ENCODE measurements at regions not wholly inside any gene's neighbourhood (a gene's known extent, or its start where the extent isn't known, plus 50 kb on each side); places are given as distances from the start of the nearest gene placed in this dataset.
"Not testable (repeated sequence)": the region's sequence is repeated elsewhere in the genome, so short reads cannot be mapped to it uniquely, and the experiment has no call there.

DNA sequence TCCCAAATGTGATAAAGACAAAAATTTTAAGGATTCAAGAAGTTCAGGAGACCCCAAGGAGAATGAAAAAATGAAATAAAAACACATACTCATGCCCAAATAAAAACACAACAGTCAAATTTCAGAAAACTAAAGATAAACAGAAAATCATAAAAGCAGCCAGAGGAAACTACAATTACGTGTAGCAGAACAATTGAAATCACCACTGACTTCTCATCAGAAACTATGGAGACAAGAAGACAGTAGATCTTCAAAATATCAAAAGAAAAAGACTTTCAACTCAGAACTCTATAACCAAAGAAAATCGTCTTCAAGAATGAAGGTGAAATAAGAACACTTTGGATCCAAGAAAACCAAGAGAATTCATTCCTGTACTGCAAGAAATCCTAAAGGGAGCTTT is 54.9 kb downstream of the DIO3 start:
- DNase-seq, result no peak

DNA sequence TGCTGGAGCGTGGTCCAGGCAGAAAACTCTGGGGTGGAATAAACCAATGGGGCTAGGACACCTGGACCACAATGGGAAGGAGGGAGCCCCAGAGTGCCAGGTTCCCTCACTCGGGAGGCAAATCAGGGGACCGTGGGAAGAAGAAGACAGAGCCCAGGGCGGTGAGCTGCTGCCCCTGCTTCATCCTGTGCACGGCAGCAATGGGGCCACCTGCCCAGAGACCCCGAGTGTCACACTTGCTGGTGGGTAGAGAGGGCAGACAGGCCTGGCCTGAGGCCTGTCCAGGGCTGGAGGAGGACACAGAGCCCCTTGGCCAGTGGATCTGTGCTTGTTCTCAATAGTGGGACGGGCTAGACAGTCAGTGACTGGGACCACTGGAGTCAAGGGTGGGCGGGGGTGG is 58.2 kb downstream of the DIO3 start:
- no peak for DNase-seq

DNA sequence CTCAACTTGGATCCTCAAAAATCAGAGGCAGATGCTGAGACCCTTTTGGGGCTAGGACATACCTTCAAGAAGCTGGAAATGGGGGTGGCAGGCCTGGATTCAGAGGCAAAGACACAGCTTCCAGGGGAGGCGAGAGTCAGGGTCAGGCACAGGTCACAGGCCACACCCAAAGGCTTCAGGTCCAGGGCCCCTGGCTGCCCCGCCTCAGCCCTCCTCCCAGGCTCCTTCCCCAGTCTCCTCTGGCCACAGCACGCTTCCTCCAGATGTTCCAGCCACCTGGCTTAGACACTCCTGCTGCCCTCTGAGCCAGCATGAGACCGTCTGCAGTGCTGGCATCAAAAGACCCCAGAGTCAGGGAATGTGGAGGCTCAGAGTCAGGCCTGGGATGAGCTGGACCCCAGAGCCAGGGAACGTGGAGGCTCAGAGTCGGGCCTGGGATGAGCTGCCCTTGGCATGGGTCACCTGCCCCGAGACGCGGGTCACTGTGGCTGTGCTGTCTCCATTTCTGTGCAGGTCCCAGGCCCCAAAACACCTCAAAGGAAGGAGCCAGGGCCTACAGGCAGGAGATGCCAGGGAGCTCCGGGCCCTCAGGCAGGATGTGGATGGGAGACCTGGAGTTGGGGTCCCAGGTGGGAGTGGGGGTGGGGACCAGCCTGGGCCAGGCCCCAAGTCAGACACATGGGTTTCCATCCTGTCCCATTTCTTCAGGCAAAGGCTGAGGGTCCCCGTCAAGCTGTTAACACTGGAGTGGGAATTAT is 58.9 kb downstream of the DIO3 start:
- no peak for DNase-seq

DNA sequence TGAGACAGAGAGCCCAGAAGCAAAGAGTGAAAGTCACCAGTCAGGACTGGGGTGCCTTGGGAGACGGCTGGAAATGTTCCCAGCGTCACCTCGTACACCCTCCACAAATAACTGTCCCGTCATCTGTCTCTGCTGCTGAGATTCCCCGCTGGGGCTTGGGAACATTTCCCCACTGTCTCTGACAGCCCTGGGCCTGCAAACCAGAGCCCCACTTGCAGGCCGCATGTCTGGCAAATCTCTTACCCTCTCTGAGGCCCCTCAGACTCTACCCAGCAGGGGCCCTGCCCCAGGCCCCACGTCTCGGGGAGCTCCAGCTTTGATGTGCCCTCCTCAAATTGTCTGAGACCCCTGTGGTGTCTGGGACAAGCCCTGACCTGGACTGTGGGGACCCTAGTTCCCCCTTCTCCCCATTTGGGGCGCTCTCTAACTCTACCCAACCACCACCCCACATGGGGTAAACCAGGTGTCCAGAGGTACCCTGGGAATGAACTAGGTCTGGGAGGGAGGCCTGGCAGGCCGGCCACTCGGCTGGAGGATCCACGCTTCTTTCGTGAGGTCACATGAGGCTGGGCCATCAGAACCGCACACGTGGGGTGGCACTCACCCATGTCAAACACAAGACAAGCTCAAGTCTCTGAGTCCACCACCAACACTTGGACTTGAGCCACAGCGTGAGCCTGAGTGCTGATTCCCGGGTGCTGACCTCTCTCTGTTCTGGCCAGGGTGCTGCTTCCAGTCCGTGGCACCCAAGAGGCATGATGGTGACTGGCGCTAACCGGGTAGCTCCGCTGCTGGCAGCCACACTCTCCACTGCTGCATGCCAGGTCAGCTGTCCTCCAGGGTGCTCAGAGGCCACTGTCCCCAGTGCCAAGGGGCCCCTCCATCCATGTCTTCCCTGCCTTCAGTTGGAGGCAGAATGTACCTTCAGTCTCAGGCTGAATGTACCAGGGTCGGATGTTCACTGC is 59.8 kb downstream of the DIO3 start:
- no peak for DNase-seq

DNA sequence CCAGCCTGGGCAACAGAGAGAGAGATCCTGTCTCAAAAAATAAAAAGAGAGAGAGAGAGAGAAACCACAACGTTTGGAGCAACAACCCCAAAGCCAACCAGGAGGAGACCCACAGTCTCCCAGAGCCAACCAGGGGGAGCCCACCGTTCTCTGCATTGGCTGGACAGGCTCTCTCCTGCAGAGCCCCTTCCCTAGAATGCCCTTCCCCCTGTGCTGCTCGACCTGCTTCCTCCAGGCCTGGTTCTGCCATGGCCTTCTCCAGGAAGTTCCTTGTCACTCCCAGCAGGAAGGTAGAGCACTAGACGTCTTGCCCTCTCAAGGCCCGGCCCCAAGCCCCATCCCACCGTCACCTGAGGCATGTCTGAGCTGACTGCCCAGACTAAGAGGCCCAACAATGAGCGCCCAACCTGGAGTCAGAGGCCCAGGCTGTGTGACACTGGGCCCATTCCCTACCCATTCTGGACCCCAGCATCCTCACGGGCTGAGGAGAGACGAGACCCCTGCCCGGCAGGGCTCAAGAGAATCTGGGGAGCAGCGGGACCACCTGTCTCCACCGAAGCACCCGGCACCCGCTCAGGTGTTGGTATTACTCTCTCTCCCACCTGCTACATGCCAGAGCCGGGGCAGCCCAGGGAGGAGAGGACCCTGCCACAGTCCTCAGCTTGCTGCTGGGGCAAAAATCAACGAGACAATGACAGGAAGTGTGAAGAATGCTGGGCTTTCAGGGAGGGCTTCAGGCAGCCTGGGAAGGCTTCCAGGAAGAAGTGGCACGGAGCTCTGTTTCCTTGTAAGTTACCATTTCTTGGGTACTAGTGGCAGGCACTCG is 61.2 kb downstream of the DIO3 start:
- no peak for DNase-seq

DNA sequence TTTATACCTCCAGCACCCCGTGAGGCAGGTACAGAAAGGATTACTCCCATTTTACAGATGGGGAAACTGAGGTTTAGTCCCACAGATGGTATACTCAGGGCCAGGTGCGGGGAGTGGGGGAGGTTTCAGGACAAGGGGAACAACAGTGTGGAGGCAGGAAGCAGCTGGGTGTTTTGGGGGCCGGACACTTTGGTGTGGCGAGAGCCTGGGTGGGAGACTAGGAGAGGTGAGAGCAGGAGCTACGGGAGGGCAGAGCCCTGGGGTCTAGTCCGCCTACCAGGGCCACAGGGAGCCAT is 61.7 kb downstream of the DIO3 start:
- no peak for DNase-seq

DNA sequence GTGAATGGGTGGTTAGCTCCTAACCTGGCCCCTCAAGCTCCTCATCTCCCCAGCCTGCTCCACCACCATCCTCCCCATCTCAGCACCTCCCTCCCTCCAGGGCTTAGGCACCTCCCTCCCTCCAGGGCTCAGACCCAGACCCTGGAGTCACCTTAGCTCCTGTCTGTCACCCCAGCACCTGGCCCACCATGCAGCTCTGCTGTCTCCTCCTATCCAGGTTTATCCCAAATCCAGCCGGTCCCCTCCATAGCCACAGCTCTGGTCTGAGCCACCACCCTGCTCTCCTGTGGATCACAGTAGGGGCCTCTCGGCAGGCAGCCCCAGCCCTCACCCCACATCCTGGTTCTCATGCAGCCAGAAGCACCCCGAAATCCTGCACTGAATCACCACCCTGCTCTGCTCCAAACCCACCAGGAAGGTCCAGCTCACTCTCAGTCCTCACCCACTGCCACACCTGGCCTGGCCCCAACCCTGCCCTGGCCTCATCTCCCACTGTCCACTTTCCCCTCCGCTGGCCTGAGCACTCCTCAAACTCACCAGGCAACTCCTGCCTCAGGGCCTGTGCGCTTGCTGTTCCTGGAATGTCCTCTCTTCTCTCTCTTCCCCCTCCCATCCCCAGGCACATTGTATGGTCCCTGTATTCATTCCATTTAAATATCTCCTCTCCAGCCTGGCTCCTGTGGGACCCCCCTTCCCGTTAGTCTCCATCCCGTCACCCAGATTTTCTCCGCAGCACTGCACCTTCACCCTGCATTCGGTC is 62.6 kb downstream of the DIO3 start:
- DNase-seq, result no peak

DNA sequence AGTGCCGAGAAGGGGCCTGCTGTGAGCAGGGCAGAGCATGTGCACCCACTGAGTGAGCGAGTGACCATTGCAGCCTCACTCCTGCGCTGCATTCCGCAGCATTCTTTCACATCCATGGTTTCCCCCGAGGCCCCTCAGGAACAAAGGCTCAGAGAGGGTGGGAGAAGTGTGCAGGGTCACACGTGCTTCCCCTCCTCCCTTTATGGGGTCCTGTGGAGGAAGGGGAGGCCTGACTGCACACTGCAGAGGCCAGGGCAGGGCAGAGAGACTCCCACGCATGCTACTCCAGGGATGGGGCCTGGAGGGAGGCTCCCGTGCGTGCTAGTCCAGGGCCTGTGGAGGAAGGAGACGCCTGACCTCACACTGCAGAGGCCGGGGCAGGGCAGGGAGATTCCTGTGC is 63.2 kb downstream of the DIO3 start:
- no peak for DNase-seq

DNA sequence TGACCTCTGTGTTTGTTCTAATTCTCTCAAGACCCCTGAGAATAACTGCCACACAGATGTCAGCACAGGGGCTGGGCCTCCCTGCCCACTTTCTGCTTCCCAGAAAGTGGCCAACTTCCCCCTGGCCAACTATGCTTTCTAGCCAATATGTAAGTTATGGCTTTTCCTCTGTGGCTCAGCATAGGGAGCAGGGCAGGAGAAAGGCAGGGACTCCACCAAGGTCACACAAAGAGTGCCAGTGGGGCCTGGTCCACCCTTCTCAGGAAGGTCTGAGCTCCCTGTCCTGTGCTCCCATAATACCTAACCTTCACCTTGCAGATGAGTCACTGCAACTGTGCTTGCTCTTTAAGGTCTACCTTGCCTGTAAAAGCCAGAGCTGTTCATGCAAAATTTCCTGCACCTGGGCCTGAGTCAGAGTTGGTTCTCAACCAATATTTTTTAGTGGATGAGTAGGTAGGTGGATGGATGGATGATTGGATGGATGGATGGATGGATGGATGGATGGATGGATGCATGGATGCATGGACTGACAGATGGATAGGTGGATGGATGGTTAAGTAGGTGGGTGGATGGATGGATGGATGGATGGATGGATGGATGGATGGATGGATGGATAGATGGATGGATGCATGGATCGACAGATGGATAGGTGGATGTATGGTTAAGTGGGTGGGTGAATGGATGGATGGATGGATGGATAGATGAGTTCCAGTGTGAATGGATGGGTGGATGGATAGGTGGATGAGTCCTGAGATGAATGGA is 64.2 kb downstream of the DIO3 start:
- no peak for DNase-seq

DNA sequence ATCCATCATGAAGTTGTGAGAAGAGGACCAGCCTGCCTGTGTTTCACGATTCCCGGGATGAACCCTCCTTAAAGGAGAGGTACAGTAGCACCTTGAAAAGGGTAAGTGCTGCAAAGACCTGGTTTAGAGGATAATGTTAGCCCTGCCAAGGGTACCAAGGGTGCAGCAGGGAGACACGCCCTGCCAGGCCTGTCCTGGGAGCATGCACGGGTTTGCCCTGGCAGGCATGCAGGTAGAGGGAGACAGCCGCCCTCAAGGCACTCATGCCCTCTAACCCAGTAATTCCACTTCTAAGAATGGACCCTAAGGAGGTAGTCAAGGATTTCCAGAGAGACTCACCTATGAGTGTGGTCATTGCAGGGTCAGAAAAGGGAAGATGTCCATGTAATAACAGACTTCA is 65.0 kb downstream of the DIO3 start:
- DNase-seq, result no peak

DNA sequence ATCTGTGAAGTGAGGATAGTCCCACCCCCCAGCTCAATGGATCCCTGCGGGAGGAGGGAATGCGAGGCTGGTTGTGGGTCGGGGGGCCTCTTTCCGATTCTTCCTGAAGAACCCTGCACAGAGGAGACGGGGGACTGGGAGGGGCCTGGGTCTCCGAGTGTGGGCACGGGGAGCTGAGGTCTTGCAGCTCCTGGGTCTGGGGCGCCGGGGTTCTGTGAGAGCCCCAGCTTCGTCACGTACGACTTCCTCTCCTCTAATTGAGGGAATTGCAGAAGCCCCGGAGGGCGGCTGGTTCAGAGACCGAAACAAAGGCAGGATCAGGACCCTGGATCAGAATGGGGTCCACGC is 66.6 kb downstream of the DIO3 start:
- no peak for DNase-seq

DNA sequence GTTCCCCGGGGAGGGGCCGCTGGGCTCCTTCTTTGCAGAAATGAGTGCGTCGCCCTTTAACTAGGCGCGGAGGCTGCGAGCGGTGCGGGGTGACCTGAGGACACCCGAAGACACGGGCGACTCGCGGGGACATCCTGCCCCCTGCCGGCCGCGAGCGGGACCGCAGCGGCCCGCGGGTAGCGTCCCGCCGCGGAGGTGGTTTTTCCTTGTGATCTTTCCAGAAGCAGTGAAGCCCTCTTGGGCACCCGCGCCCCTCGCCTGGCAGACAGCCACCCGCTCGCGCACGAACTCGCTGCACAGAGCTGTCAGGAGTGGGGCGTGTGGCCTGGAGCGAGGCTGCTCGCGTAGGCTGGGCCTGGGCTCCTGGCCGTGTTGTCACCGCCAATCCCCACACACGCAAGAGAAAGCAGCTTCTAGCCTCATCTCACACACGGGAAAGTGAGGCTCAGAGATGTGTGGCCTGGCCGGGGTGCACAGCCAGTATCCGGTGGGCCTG is 67.2 kb downstream of the DIO3 start:
- DNase-seq, result peak; percentile 66 to 71

DNA sequence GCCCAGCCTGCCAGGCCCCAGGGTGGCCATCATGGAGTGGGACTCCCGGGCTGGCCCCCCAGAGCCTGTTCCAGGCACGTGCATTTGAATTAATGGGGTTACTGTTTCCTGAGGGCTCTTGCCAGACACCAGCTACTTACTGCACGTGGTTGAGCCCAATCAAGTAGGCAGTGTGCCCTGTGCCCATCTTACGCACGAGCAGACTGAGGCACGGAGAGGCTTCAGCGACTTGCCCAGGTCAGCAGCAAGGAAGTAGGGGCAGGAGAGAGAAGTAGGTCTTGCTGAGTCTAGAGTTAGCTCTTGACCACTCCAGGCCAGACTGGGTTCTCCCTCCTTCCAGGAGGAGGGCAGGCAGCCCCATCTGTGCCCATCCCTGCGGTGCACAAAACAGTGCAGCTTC is 67.7 kb downstream of the DIO3 start:
- no peak for DNase-seq

DNA sequence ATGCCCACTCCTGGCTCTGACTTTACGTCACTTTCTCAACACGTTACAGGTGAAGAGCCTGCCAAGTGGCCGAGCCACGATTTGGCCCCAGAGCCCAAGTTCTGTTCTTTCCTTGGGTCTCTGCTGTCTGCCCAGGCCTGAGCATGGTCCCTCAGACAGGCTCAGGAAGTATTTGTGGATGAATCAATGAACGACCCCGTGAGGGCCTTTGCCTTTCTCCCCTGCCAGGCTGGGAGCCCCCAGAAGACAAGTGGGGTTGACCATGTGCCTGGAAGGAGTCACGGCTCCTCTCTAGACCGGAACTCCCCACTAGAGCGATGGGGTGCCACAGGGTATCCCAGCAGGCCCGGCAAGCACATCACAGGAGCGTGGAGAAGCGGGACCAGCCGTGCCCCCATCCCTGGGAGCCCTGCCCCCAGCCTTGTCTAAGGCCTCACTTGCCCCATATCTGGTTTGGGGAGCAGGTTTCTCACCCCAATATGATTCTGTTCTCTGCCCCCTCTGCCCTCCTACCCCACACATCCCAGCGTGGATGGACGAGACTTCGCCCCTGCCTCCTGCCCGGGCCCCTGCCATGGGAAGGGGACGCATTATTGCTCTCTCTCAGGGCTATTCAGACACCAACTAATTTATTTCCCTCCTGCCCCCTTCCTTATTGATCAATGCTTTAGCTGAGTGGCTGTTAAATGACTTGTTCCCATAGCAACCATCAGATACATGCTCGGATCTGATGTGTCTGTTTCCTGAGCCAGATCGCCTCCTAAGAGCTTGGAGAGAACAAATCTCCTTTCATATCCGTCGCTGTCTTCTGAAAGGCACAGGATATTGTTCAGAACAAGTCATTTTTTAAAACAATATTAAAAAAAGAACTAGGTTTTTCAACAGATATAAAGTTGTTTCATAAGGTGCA is 69.0 kb downstream of the DIO3 start:
- no peak for DNase-seq

DNA sequence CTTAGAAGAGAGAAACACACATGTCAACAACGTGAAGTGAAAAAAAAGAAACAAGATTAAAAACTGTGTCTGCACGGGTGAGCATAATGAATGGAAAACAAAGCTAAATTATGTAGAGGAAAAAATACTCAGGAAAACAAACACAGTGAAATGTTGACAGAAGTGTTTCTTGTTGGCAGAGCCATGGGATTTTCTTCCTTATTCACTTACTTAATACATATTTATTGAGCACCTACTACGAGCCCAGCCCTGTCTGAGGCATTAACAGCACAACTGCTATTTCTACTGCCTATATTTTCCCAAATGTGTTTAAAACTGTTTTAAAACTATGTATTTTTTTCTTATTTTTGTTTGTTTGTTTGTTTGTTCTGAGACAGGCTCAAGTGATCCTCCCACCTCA is 69.9 kb downstream of the DIO3 start:
- DNase-seq, result no peak

DNA sequence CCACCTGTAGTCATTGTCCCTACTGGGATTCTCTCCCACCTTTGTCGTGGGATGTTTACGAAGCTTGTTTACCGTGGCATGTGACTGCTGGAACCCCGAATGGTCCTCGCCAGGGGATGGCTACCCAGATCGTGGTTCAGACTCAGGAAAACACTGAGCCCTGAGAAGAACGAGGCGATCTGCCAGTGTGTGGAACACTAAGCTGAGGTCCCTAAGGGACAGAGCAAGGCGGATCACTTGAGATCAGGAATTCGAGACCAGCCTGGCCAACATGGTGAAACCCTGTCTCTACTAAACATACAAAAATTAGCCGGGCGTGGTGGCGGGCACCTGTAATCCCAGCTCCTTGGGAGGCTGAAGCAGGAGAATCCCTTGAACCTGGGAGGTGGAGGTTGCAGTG is 70.7 kb downstream of the DIO3 start:
- not testable (repeated sequence) for DNase-seq

DNA sequence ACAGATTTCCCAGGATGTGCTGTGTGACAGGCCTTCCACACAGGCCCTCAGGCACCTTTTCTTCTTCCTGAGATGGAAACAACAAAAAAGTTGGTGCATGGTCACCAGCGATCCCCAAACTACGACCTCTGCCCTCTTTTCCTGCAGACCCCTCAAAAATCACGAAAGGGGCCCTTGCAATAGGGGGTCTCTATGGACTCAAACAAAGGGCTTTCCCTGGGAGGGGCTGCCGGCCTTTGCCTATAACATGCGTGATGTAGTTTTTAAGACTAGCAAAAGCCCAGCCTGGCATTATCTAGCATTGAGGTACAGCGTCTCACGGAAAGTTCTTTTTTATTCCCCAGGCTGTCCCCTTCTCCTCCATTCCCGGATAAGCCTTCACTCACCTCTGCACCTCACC is 71.2 kb downstream of the DIO3 start:
- no peak for DNase-seq

DNA sequence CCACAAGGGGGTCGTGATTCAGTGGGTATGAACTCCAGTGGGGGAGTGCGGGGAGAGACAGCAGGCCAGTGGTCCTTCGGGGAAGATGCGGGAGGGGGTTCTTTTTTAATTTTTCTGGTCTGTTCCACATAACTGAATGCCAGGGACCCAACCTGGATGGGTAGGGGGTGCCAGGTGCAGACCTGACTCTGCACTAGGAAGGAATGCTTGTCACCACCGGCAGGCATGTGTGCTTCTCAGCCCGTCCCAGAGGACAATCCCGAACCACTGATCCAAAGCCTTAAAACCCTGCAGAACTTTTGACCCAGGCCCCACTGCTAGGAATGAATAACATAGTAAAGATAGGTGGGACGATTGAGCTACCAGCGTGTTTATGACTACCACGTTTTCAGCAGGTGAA is 72.0 kb downstream of the DIO3 start:
- no peak for DNase-seq

DNA sequence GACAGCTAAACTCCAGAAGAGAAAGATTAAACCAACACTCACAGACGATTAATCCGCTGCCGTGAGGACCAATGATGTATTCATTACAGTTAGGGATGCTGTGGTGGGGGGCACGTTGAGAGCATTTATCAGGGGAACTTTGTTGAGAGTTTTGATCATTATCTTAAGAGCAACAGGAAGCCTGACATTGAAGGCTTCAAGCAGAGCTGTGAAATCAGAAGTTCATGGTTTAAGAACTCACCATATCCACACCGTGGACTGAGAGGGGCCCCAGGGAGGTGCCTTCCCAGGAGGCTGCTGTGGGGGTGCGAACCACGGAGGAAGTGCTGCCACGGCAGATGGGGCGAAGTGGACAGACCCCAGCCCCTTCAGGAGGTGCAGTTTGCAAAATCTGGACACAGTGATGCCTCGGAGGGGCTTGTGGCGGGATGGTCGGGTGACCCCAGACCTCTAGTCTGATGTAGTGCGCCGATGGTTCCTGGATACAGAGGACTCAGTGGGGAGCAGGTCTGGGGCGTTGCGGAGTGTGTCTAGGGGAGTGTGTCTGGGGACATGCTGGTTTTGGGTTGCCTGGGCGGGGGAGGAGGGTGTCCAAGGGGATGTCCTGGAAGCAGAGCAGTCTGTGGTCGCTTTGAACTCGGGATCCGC is 73.0 kb downstream of the DIO3 start:
- no peak for DNase-seq
